ENCODE measurements at regions not wholly inside any gene's neighbourhood (a gene's known extent, or its start where the extent isn't known, plus 50 kb on each side); places are given as distances from the start of the nearest gene placed in this dataset.
A peak's percentile ranks its signal among the peaks of the same experiment; 100 is the strongest.

GRCh38 chr10:78849115-78849514 lies 219.7 kb upstream of the ZMIZ1 start:
- TF ChIP-seq TAF1 (IDR thresholded peaks at IDR 0.05; ENCODE audit: low read depth) (no peak), NFIC (IDR thresholded peaks at IDR 0.05) (peak; percentile 30; the same call in 1 of the 2 replicates), EP300 (IDR thresholded peaks at IDR 0.05; ENCODE audit: borderline replicate concordance) (no peak), TCF12 (IDR thresholded peaks at IDR 0.05; ENCODE audit: low read depth) (no peak)

GRCh38 chr10:78849731-78850130 lies 219.0 kb upstream of the ZMIZ1 start:
- no peak for TF ChIP-seq YY1 (IDR thresholded peaks at IDR 0.05; ENCODE audit: low read depth)
- no peak for TF ChIP-seq TCF12 (IDR thresholded peaks at IDR 0.05; ENCODE audit: low read depth)
- no peak for TF ChIP-seq USF1 (IDR thresholded peaks at IDR 0.05)
- TF ChIP-seq NFIC (IDR thresholded peaks at IDR 0.05) = no peak
- TF ChIP-seq RAD21 (IDR thresholded peaks at IDR 0.05; ENCODE audit: low read depth) = no peak
- TF ChIP-seq EP300 (IDR thresholded peaks at IDR 0.05; ENCODE audit: borderline replicate concordance) = no peak
- TF ChIP-seq CREB1 (IDR thresholded peaks at IDR 0.05; ENCODE audit: low read depth) = no peak
- no peak for TF ChIP-seq TEAD4 (IDR thresholded peaks at IDR 0.05)
- no peak for TF ChIP-seq REST (IDR thresholded peaks at IDR 0.05; ENCODE audit: low read depth)

- TF ChIP-seq FOXM1 (IDR thresholded peaks at IDR 0.05; ENCODE audit: borderline replicate concordance, low read depth) (no peak), ZBTB7A (IDR thresholded peaks at IDR 0.05; ENCODE audit: low read depth) (no peak), RAD21 (IDR thresholded peaks at IDR 0.05; ENCODE audit: low read depth) (no peak), CEBPB (IDR thresholded peaks at IDR 0.05) (no peak), NFIC (IDR thresholded peaks at IDR 0.05) (no peak), TEAD4 (IDR thresholded peaks at IDR 0.05) (no peak), CREB1 (IDR thresholded peaks at IDR 0.05; ENCODE audit: low read depth) (no peak), EP300 (IDR thresholded peaks at IDR 0.05; ENCODE audit: borderline replicate concordance) (no peak), YY1 (IDR thresholded peaks at IDR 0.05; ENCODE audit: low read depth) (no peak), MAX (IDR thresholded peaks at IDR 0.05) (no peak), EGR1 (IDR thresholded peaks at IDR 0.05) (no peak), TAF1 (IDR thresholded peaks at IDR 0.05; ENCODE audit: low read depth) (no peak), REST (IDR thresholded peaks at IDR 0.05; ENCODE audit: low read depth) (no peak), TCF12 (IDR thresholded peaks at IDR 0.05; ENCODE audit: low read depth) (no peak), USF1 (IDR thresholded peaks at IDR 0.05) (no peak)
Observed at GRCh38 chr10:78850644-78851435, 217.9 kb upstream of the ZMIZ1 start.

- TF ChIP-seq CEBPB (IDR thresholded peaks at IDR 0.05) (no peak), TCF12 (IDR thresholded peaks at IDR 0.05; ENCODE audit: low read depth) (no peak), REST (IDR thresholded peaks at IDR 0.05; ENCODE audit: low read depth) (no peak), ZBTB7A (IDR thresholded peaks at IDR 0.05; ENCODE audit: low read depth) (no peak), CREB1 (IDR thresholded peaks at IDR 0.05; ENCODE audit: low read depth) (no peak), USF1 (IDR thresholded peaks at IDR 0.05) (no peak), TEAD4 (IDR thresholded peaks at IDR 0.05) (no peak), RAD21 (IDR thresholded peaks at IDR 0.05; ENCODE audit: low read depth) (no peak), FOXM1 (IDR thresholded peaks at IDR 0.05; ENCODE audit: borderline replicate concordance, low read depth) (no peak), EGR1 (IDR thresholded peaks at IDR 0.05) (no peak), NFIC (IDR thresholded peaks at IDR 0.05) (no peak), EP300 (IDR thresholded peaks at IDR 0.05; ENCODE audit: borderline replicate concordance) (no peak), MAX (IDR thresholded peaks at IDR 0.05) (no peak), TAF1 (IDR thresholded peaks at IDR 0.05; ENCODE audit: low read depth) (no peak), YY1 (IDR thresholded peaks at IDR 0.05; ENCODE audit: low read depth) (no peak)
Observed at GRCh38 chr10:78851647-78852046, 217.1 kb upstream of the ZMIZ1 start.

Measured in Ishikawa (cell line).